Superior temporal gyrus (tissue), 1 donor: ENCODE measurements at regions not wholly inside any gene's neighbourhood (a gene's known extent, or its start where the extent isn't known, plus 50 kb on each side); places are given as distances from the start of the nearest gene placed in this dataset.

Source experiments
- DNase-seq: peaks from one replicate; pipeline ENCODE4 v3.0.0-alpha.2; 2016; ENCODE audit errors: extremely low spot score

GRCh38 chr16:79372503-79373184 is 227.9 kb downstream of the MAF start:
- DNase-seq: no peak

GRCh38 chr16:79370736-79371135 is 229.8 kb downstream of the MAF start:
- no peak for DNase-seq

GRCh38 chr16:79369796-79370195 is 230.7 kb downstream of the MAF start:
- DNase-seq: no peak

- DNase-seq: no peak
Observed at GRCh38 chr16:79367822-79368221, 232.7 kb downstream of the MAF start.

DNA sequence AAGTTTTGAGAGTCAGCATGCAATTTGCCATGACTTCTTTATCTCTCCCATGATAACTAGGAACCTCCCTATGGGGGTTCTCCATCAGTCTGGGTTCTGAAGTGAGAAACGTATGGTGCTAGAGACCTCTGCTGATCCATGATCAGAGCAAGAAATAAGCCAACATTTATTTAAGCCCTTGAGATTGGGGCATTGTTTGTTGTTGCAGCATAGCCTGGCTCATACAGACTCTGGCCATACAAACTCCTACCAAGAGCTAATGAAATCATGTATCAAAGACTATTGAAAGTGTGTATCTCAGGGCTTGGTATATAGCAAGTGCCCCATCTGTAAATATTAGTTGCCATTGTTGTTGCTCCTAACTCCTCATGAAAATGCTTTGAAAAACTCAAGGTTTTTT is 233.9 kb downstream of the MAF start:
- no peak for DNase-seq

DNA sequence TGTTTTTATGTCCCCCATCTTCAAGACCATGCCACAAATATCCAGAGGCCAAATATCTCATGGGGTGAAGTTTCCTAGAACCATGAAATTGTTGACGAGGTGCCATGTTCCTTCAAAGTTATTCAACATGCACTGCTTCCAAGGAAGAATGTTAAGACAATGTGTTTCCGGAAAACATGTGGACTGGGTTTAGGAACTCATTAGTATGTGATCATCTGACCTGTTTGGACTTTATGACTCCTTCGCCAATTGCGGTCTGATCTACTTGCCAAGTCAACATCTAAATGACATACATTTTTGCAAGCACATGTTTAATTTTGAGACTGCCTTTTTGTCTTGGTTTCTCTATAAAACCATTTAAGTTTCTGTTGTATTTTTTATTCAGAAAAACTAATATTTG is 234.8 kb downstream of the MAF start:
- DNase-seq: no peak

GRCh38 chr16:79363484-79363883 is 237.1 kb downstream of the MAF start:
- no peak for DNase-seq

- DNase-seq: no peak
Observed at GRCh38 chr16:79363035-79363434, 237.5 kb downstream of the MAF start.

GRCh38 chr16:79362300-79362970 is 238.1 kb downstream of the MAF start:
- DNase-seq: no peak

GRCh38 chr16:79361132-79361751 is 239.3 kb downstream of the MAF start:
- DNase-seq: no peak

DNA sequence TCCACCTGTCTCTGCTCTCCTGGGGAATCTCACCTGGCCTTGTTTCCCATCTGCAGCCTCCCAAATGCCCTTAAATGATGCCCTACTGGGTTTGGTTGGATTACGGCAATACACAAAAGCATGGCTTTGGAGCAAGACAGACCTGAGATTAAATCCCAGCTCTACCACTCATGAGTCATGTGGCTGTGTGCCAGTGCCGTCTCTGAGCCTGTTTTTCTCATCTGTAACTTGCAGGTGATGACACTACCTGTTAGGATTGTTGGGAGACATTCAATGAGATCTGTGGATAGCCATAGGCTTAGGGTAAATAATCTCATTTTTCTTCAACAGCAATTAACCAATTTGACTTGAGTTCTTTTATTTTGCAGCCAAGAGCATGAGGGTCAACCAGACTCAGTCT is 240.3 kb downstream of the MAF start:
- DNase-seq: no peak

- DNase-seq: no peak
Observed at GRCh38 chr16:79359082-79359481, 241.5 kb downstream of the MAF start.

DNA sequence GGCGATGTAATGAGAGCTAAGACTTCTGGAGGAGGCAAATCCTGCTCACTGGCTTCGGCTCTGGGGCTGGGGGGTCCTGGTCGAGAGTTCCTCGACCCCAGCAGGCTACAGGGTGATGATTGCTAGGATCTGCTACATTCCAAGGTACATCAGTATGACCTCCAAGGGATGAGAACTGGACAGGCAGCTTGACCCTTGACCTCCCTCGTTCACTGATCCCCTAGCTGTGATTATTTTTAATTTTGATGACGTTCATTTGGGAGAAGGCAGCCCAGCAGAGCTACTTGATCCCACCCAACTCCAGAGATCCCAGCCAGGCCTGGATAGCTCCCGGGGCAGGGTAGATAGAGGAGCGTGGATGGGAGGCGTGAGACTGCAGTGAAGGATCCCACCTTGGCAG is 242.3 kb downstream of the MAF start:
- DNase-seq: no peak

GRCh38 chr16:79355600-79356358 is 244.8 kb downstream of the MAF start:
- no peak for DNase-seq

DNA sequence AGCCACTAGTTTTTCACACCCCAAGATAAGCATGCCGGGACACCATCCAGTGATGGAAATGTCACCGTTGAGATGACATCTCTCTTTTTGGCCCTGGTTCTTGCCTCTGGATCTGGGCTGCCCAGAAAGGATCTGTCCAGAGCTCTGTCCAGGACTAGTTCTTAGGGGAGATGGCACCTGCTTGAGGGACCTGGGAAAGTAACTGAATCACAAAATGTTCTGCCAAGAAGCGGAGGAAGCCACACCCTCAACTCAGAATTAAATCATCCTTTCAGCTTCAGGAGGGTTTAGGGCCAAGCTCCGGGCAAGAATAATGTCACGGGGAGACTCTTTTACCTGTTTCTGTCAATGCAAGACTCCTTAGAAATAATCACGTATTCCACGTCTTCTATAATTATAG is 248.6 kb downstream of the MAF start:
- no peak for DNase-seq

DNA sequence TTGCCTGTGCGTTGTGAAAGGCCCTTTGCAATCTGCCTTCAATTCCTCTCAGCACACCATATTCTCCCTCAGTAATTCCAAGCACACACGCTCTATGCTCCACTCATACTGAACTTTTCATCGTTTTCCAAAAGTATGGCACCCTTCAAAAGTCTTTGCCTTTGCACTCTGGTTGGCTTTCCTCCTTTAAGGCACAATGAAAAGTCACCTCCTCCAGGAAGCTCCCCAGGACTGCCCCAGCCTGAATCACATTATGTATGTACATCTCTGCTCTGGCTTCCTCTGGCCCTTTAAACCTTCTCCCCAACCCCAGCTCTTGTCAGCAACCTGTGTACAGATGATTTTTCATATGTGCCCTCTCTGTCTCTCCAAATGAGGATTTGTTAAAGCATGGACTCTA is 250.7 kb downstream of the MAF start:
- DNase-seq: no peak

DNA sequence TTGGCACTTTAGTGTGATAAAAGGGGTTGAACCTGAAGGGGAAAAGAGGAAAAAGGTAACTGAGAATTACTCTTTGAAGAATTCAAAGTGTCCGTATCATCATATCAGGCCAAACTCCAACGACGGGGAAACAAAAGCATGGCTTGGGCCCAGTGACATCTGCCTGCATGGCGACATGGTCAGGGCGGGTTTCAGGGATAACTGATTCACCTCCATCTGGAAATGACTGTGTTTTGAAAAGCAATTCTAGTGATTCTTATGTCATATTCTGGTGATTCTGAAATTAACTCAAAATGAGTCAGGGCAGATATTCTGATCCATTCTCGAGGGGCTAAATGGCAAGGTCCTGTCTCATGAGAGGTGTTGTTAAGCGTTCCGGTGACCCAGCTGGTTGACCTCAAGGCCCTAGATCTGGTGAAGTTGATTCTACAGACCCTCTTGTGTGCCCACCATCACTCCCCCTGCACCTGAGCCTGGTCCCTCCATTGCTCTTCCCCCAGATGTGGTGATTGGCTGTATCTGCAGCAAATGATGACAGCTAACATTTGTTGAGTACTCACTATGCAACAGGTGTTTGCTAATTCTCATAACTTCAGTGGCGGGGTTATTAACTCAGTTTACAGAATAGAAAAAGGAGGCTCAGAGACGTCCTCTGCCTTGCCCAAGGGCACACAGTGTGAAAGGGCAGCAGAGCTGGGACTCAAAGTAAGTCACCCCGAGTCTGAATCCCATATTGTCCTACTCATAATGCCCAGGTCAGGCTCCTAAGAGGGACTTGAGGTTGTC is 251.8 kb downstream of the MAF start:
- no peak for DNase-seq

- DNase-seq: no peak
Observed at GRCh38 chr16:79347277-79347676, 253.3 kb downstream of the MAF start.

GRCh38 chr16:79339863-79340262 is 260.7 kb downstream of the MAF start:
- no peak for DNase-seq

- no peak for DNase-seq
Observed at GRCh38 chr16:79337906-79338305, 262.6 kb downstream of the MAF start.

DNA sequence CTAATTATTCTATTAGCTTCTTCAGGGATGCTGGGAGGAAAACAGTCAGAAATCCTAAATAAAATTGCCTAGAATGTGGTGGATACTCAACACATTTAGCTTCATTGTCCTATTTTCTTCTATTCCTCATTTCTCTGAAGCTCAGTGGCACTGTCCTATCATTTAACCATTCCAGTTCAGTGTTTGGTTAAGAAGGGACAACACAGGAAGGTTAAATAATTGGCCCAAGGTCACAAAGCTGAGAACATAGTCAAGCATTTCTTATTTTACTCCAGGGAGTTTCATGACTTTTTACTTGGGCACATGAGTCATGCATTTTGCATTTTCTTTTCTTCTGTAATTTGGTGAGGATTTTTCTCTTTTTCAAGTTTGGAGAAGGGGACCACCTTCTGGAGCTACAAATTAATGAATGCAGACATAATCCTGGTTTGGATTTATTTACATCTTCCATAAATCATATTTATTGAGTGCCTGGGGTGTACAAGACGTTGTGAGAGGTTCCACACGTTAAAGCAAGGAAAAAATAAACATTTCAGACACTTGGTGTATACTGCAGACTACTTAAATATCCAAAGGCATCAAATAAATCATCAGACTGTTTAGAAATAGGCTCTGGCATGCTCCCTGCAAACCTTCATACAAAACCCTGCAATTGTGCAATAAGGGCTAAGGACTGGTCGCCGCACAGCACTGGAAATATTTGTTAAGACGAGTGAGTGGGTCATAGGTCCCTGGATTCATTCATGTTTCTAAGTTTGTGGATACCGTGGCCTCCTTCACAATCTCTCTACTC is 263.9 kb downstream of the MAF start:
- DNase-seq: no peak
